EH (cell line): ENCODE measurements at regions not wholly inside any gene's neighbourhood (a gene's known extent, or its start where the extent isn't known, plus 50 kb on each side); places are given as distances from the start of the nearest gene placed in this dataset.
"Not testable (repeated sequence)": the region's sequence is repeated elsewhere in the genome, so short reads cannot be mapped to it uniquely, and the experiment has no call there.

Experiments
- DNase-seq: peaks from one replicate; pipeline ENCODE4 v3.0.0-alpha.2; 2015; ENCODE audit warnings: low read depth

DNA sequence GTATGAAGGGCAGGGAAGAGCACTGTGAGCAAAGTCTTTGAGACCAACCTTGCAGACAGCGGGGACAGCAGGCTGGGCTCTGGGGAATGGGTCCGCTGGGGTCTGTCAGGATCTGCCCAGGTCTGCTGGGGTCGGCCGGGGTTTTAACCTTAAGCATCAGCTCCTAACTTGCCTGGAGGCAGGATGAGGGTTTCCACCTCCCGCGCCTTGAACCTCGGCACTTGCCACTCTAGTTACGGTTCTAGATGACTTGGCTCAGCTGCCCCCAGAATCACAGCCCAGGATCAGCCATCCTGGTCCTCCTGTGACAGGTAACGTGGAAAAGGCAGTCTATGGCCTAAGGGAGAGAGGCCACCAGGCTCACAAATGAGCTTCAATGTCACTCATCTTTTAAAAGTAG lies 50.4 kb upstream of the CACUL1 start:
- DNase-seq: no peak

GRCh38 chr10:118807512-118808305 lies 52.9 kb upstream of the CACUL1 start:
- no peak for DNase-seq

GRCh38 chr10:118808601-118809356 lies 54.0 kb upstream of the CACUL1 start:
- no peak for DNase-seq

- no peak for DNase-seq
Observed at GRCh38 chr10:118809357-118810220, 54.8 kb upstream of the CACUL1 start.

DNA sequence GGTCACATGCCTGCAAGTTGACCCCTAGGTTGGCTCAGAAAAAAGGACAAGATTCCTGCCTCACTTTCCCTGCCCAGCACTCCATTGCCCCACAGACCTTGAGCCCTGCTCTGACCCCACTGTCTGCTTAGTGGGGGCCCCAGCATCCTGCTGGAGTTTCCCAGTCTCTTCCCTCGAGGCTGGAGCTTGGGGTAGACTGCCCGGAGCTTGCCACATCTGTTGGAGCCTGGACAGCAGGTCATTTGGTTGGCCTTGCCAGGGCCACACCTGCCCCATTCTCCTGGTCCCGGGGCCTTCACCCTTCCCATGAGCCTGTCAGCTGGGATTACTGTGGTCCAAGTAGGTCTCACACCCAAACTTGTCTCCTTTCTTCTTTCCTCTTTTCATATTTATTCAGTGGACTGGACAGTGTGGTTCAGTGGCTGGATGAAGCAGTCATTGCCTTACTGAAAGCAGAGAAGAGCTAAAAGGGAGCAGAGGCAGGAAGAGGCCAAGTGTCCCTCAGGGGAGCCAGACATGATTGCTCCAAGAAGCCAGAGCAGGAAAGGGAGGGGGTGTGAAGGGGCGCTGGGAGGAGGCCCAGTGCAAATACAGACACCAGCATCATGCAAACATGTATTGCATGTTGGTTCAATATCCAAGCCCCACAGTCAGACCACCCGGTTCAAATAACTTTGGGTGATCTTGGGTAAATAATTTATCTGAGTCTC lies 56.2 kb upstream of the CACUL1 start:
- no peak for DNase-seq

GRCh38 chr10:118811675-118812392 lies 57.1 kb upstream of the CACUL1 start:
- DNase-seq: no peak

DNA sequence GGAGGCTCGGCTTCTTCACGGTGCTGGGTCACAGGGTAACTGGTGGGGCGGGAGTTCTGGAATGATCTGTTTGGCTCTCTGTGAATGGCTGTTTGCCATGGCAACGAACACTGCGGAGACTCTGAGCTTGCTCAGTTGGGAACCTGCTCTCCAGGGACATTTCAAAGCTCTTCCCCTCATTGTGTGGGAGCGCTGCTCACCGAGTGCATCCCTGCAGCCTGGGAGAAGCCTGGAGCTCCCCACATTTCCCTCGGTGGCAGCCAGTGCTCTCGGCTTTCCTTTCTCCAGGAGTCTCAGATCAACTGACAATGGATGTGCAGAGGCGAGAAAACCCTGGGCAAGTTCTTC lies 57.6 kb upstream of the CACUL1 start:
- no peak for DNase-seq

DNA sequence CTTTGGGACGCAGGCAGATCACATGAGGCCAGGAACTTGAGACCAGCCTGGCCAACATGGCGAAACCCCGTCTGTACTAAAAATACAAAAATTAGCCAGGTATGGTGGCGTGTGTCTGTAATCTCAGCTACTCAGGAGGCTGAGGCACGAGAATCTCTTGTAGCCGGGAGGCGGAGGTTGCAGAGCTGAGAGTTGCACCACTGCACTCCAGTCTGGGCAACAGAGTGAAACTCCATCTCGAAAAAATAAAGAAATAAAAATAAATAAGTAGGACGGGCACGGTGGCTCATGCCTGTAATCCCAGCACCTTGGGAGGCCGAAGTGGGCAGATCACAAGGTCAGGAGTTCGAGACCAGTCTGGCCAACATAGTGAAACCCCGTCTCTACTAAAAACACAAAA lies 58.2 kb upstream of the CACUL1 start:
- DNase-seq: not testable (repeated sequence)

GRCh38 chr10:118816471-118817168 lies 61.9 kb upstream of the CACUL1 start:
- DNase-seq: no peak

- DNase-seq: no peak
Observed at GRCh38 chr10:118817328-118818068, 62.7 kb upstream of the CACUL1 start.

- DNase-seq: no peak
Observed at GRCh38 chr10:118818621-118819221, 64.0 kb upstream of the CACUL1 start.

DNA sequence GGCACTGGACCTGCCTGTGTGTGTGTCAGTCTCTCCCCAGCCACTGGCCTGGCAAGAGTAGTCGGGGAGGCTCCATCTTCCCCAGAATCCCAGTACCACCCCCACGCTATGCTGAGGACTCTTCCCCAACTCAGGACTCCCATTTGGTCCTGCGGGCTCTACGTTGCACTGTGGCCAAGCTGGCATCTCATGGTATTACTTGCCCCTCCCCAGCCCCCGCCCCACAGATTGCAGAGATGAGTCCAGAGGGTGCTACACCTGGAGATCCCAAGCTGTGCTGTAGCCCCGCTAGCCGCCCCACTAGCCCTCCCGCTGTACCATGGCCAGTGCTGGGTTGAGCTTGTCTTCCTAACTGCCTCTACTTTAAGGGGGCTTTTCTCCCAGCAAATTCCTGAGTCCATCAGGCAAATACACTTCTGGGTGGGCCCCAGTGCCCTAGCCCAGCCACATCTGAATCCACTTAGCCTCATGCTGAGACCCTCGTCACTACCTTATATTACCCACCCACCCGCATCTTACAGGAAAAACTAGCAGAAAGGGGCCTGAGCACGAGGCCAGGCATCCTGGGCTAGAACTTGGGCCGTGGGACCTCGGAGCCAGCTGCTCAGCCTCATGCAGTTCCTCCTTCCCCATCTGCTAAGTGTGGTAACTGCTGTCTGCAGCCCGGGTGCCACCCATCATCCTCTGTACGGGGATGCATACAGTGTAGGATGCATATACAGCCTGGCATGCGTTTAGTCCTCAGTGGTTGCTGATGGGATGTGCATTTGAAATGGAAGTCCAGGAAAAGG lies 65.8 kb upstream of the CACUL1 start:
- DNase-seq: no peak

GRCh38 chr10:118823256-118823907 lies 68.6 kb upstream of the CACUL1 start:
- DNase-seq: no peak

- DNase-seq: no peak
Observed at GRCh38 chr10:118827053-118827452, 72.3 kb upstream of the CACUL1 start.

DNA sequence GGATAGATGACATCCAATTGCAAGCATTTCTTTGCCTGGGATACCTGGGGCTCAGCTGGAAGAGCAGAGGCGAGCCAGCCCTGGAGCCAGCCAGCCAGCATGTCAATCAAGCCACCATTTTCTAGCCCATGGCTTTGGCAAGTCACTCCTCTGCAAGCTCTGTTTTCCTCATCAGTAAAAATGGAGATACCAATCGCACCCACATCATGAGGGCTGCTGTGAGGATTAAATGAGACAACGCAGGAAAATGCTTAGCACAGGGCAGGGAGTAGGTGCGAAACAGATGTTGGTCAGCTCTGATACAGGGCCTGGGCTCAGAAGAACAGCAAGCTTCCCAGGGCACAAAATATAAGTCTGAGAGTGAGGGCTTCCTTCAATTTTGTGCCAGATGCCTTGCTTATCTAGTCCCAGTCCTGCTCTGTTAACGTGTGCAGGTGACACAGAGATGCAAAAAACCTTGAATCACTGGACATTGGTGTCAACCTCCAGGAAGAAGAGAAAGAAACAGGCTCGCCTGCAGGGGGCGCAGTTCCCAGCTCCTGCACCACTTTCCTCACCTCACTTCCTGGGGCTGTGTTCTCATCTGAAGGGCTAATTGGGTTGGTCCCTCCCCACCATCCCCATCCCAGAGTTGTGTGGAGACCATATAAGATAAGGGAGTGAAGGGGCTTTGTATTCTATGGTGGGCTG lies 72.8 kb upstream of the CACUL1 start:
- no peak for DNase-seq

- peak; percentile 38 for DNase-seq
Observed at GRCh38 chr10:118832241-118832651, 77.5 kb upstream of the CACUL1 start.

DNA sequence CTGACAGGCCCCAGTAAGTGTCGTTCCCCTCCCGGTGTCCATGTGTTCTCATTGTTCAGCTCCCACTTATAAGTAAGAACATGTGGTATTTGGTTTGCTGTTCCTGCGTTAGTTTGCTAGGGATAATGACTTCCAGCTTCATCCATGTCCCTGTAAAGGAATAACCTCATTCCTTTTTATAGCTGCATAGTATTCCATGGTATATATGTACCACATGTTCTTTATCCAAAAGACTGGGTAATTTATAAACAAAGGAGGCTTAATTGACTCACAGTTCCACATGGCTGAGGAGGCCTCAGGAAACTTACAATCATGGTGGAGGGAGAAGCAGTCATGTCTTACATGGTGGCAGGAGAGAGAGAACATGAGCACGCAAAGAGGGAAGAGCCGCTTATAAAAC lies 79.6 kb upstream of the CACUL1 start:
- DNase-seq: not testable (repeated sequence)
